ENCODE measurements at regions not wholly inside any gene's neighbourhood (a gene's known extent, or its start where the extent isn't known, plus 50 kb on each side); places are given as distances from the start of the nearest gene placed in this dataset.

DNA sequence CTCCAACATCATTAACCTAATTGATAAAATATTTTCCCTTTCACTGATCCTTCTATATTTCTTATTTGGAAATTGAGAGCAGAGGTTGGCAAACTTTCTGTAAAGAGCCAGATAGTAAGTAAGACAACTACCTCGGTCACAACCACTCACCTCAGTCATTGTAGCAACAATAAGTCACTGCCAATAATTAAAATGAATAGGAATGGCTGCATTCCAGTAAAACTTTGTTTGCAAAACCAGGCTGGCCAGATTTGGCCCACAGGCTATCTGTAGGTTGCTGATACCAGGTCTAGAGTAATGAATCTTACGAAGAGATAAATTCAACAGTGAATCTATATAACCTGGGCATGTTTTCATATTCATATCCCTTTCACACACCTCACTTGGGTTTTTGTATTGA lies 316.2 kb upstream of the TBC1D5 start:
- TF ChIP-seq, protein P1, sequence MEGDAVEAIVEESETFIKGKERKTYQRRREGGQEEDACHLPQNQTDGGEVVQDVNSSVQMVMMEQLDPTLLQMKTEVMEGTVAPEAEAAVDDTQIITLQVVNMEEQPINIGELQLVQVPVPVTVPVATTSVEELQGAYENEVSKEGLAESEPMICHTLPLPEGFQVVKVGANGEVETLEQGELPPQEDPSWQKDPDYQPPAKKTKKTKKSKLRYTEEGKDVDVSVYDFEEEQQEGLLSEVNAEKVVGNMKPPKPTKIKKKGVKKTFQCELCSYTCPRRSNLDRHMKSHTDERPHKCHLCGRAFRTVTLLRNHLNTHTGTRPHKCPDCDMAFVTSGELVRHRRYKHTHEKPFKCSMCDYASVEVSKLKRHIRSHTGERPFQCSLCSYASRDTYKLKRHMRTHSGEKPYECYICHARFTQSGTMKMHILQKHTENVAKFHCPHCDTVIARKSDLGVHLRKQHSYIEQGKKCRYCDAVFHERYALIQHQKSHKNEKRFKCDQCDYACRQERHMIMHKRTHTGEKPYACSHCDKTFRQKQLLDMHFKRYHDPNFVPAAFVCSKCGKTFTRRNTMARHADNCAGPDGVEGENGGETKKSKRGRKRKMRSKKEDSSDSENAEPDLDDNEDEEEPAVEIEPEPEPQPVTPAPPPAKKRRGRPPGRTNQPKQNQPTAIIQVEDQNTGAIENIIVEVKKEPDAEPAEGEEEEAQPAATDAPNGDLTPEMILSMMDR (IDR thresholded peaks at IDR 0.05) = no peak
- TF ChIP-seq EP300 (IDR thresholded peaks at IDR 0.05) = no peak

Data from ovary (tissue), 3 donors.